SK-N-MC (cell line): ENCODE measurements at regions not wholly inside any gene's neighbourhood (a gene's known extent, or its start where the extent isn't known, plus 50 kb on each side); places are given as distances from the start of the nearest gene placed in this dataset.

Experiments
- DNase-seq: peaks from one replicate; pipeline ENCODE4 v3.0.0-alpha.2; 2011; ENCODE audit warnings: low read depth, low spot score
- H3K27ac ChIP-seq: fragments of 200-600 bp; sonication (generic); 2 replicates; pipeline ENCODE4 v1.5.1; 2016; ENCODE audit warnings: mixed run types
- H3K36me3 ChIP-seq: fragments of 200-600 bp; sonication (generic); 2 replicates; pipeline ENCODE4 v1.6.1; 2017; ENCODE audit warnings: antibody characterized with exemption, low read length, mixed read lengths; ENCODE audit not compliant: insufficient read depth
- H3K4me3 ChIP-seq: fragments of 200-600 bp; sonication (generic); 2 replicates; pipeline ENCODE4 v1.5.1; 2016
- H3K9ac ChIP-seq: fragments of 200-600 bp; sonication (generic); 2 replicates; pipeline ENCODE4 v1.8.0; 2017; ENCODE audit warnings: mixed run types, mixed read lengths; ENCODE audit not compliant: insufficient read length
- H3K9me3 ChIP-seq: fragments of 200-600 bp; sonication (generic); 2 replicates; pipeline ENCODE4 v1.6.1; 2017; ENCODE audit warnings: low read depth, mild to moderate bottlenecking, antibody characterized with exemption, low read length, moderate library complexity, mixed read lengths
- EZH2 ChIP-seq: fragments of 200-600 bp; sonication (generic); IDR thresholded peaks from one replicate; pipeline ENCODE4 v1.6.1; 2017; ENCODE audit warnings: antibody characterized with exemption
- FOXP2 ChIP-seq: optimal IDR thresholded peaks from 2 replicates; pipeline ENCODE3; 2011; ENCODE audit warnings: mild to moderate bottlenecking, moderate library complexity; ENCODE audit not compliant: insufficient read depth; ENCODE audit errors: extremely low read length, control extremely low read depth
- POLR2AphosphoS5 ChIP-seq: IDR thresholded peaks from 2 replicates; pipeline ENCODE4 v1.6.1; 2012; ENCODE audit warnings: mild to moderate bottlenecking, low read depth, low read length, borderline replicate concordance

GRCh38 chr12:85509081-85509856 is 229.2 kb downstream of the ALX1 start:
- no peak overlapping the region for H3K9ac ChIP-seq
- H3K9me3 ChIP-seq: no peaks in the 10 kb centered on the region
- no peak for TF ChIP-seq EZH2
- no peak for TF ChIP-seq POLR2AphosphoS5
- no peak for TF ChIP-seq FOXP2
- H3K4me3 ChIP-seq: no peak overlapping the region
- no peaks in the 10 kb centered on the region for H3K36me3 ChIP-seq
- H3K27ac ChIP-seq: no peak overlapping the region
- DNase-seq: no peak

- H3K27ac ChIP-seq: no peak overlapping the region
- H3K9ac ChIP-seq: no peak overlapping the region
- H3K9me3 ChIP-seq: no peaks in the 10 kb centered on the region
- no peak for DNase-seq
- no peak overlapping the region for H3K4me3 ChIP-seq
- TF ChIP-seq FOXP2 (no peak), POLR2AphosphoS5 (no peak), EZH2 (no peak)
- H3K36me3 ChIP-seq: no peaks in the 10 kb centered on the region
These were observed 229.8 kb downstream of the ALX1 start for GRCh38 chr12:85509857-85510256.

GRCh38 chr12:85516039-85516438 is 236.0 kb downstream of the ALX1 start:
- TF ChIP-seq EZH2: no peak
- TF ChIP-seq POLR2AphosphoS5: no peak
- no peak overlapping the region for H3K9ac ChIP-seq
- H3K27ac ChIP-seq: no peak overlapping the region
- H3K4me3 ChIP-seq: no peak overlapping the region
- H3K9me3 ChIP-seq: no peaks in the 10 kb centered on the region
- no peaks in the 10 kb centered on the region for H3K36me3 ChIP-seq
- DNase-seq: no peak

GRCh38 chr12:85516667-85517325 is 236.8 kb downstream of the ALX1 start:
- H3K9me3 ChIP-seq: no peaks in the 10 kb centered on the region
- TF ChIP-seq POLR2AphosphoS5 (no peak), FOXP2 (no peak), EZH2 (no peak)
- no peak overlapping the region for H3K9ac ChIP-seq
- H3K27ac ChIP-seq: no peak overlapping the region
- no peak overlapping the region for H3K4me3 ChIP-seq
- DNase-seq: no peak
- H3K36me3 ChIP-seq: no peaks in the 10 kb centered on the region

- TF ChIP-seq POLR2AphosphoS5: no peak
- no peak for TF ChIP-seq FOXP2
- TF ChIP-seq EZH2: no peak
- Histone ChIP-seq H3K4me3 (no peak overlapping the region), H3K9me3 (no peaks in the 10 kb centered on the region), H3K36me3 (no peaks in the 10 kb centered on the region), H3K9ac (no peak overlapping the region), H3K27ac (no peak overlapping the region)
- no peak for DNase-seq
These were observed 239.1 kb downstream of the ALX1 start for GRCh38 chr12:85519163-85519562.

- no peak overlapping the region for H3K4me3 ChIP-seq
- H3K9ac ChIP-seq: no peak overlapping the region
- no peaks in the 10 kb centered on the region for H3K9me3 ChIP-seq
- no peak for DNase-seq
- no peak overlapping the region for H3K27ac ChIP-seq
- no peak for TF ChIP-seq FOXP2
- TF ChIP-seq EZH2: no peak
- no peak for TF ChIP-seq POLR2AphosphoS5
- no peaks in the 10 kb centered on the region for H3K36me3 ChIP-seq
These were observed 243.2 kb downstream of the ALX1 start for GRCh38 chr12:85523197-85523596.

GRCh38 chr12:85527192-85527591 is 247.2 kb downstream of the ALX1 start:
- no peaks in the 10 kb centered on the region for H3K36me3 ChIP-seq
- no peak overlapping the region; the same call in 1 of the 2 replicates for H3K27ac ChIP-seq
- H3K4me3 ChIP-seq: no peak overlapping the region
- no peaks in the 10 kb centered on the region for H3K9me3 ChIP-seq
- no peak for TF ChIP-seq POLR2AphosphoS5
- TF ChIP-seq EZH2: no peak
- TF ChIP-seq FOXP2: no peak
- H3K9ac ChIP-seq: no peak overlapping the region
- no peak for DNase-seq

GRCh38 chr12:85529896-85530295 is 249.9 kb downstream of the ALX1 start:
- no peaks in the 10 kb centered on the region for H3K9me3 ChIP-seq
- H3K9ac ChIP-seq: no peak overlapping the region
- no peak overlapping the region for H3K27ac ChIP-seq
- no peaks in the 10 kb centered on the region for H3K36me3 ChIP-seq
- no peak overlapping the region for H3K4me3 ChIP-seq
- no peak for DNase-seq
- TF ChIP-seq EZH2 (no peak), FOXP2 (no peak), POLR2AphosphoS5 (no peak)

GRCh38 chr12:85530456-85530855 is 250.4 kb downstream of the ALX1 start:
- Histone ChIP-seq H3K9ac (no peak overlapping the region), H3K4me3 (no peak overlapping the region), H3K9me3 (no peaks in the 10 kb centered on the region), H3K27ac (no peak overlapping the region), H3K36me3 (no peaks in the 10 kb centered on the region)
- no peak for TF ChIP-seq POLR2AphosphoS5
- no peak for TF ChIP-seq FOXP2
- no peak for TF ChIP-seq EZH2
- no peak for DNase-seq

GRCh38 chr12:85531341-85531740 is 251.3 kb downstream of the ALX1 start:
- no peak overlapping the region for H3K4me3 ChIP-seq
- H3K9me3 ChIP-seq: no peaks in the 10 kb centered on the region
- no peak overlapping the region for H3K27ac ChIP-seq
- no peak overlapping the region for H3K9ac ChIP-seq
- no peaks in the 10 kb centered on the region for H3K36me3 ChIP-seq
- TF ChIP-seq EZH2: no peak
- TF ChIP-seq FOXP2: no peak
- TF ChIP-seq POLR2AphosphoS5: no peak
- DNase-seq: no peak
